C4-2B (cell line): ENCODE measurements at regions not wholly inside any gene's neighbourhood (a gene's known extent, or its start where the extent isn't known, plus 50 kb on each side); places are given as distances from the start of the nearest gene placed in this dataset.

Source experiments
- CTCF ChIP-seq: fragments of 450-650 bp; conservative IDR thresholded peaks from 2 replicates; pipeline ENCODE4 v1.5.1; 2017; ENCODE audit warnings: mild to moderate bottlenecking
- ZFX ChIP-seq: fragments of 450-650 bp; IDR thresholded peaks from 2 replicates; pipeline ENCODE4 v1.6.1; 2017

DNA sequence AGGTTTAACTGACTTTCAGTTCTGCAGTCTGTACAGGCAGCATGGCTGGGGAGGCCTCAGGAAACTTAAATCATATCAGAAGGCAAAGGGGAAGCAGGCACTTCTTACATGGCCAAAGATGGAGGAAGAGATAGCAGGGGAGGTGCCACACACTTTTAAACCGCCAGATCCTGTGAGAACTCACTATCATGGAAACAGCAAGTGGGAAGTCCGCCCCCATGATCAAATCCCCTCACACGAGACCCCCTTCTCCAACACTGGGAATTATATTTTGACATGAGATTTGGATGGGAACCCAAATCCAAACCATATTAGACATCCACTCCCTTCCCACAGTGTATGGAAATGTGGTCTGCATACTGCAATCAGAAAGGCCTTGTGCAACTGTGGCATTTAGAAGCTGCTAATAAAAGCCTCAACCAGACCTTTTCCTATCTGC lies 148.2 kb downstream of the FCRL5 start:
- TF ChIP-seq CTCF (no peak), ZFX (no peak)
